ENCODE measurements at regions not wholly inside any gene's neighbourhood (a gene's known extent, or its start where the extent isn't known, plus 50 kb on each side); places are given as distances from the start of the nearest gene placed in this dataset.

DNA sequence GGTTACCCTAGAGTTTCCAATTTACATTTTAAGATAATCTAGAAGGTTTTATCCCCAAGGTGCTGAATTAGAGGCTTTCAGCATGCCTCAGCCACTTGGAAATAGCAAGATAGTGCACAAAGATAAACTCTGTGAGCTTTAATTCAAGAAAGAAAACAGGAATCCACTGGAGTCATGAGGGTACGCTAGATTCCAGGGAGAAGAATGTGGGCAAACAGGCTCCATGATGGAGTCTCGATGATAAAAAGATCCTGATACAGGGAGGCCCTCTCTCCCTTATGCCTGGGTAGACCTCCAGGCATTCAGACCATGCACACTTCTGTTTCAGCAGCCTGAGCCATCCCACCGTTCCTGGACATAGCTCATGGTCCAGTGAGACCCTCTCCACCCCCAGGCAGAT is 344.6 kb upstream of the LCORL start:
- no peak for DNase-seq (ENCODE audit: low read depth in 2 of 3, low spot score in 2 of 3)

GRCh38 chr4:18343581-18343980 is 322.0 kb upstream of the LCORL start:
- no peak for DNase-seq (ENCODE audit: low read depth in 2 of 3, low spot score in 2 of 3)

- DNase-seq (ENCODE audit: low read depth in 2 of 3, low spot score in 2 of 3), result no peak
These were observed 321.3 kb upstream of the LCORL start for GRCh38 chr4:18342847-18343246.

GRCh38 chr4:18321956-18322530 is 300.5 kb upstream of the LCORL start:
- no peak for DNase-seq (ENCODE audit: low read depth in 2 of 3, low spot score in 2 of 3)

DNA sequence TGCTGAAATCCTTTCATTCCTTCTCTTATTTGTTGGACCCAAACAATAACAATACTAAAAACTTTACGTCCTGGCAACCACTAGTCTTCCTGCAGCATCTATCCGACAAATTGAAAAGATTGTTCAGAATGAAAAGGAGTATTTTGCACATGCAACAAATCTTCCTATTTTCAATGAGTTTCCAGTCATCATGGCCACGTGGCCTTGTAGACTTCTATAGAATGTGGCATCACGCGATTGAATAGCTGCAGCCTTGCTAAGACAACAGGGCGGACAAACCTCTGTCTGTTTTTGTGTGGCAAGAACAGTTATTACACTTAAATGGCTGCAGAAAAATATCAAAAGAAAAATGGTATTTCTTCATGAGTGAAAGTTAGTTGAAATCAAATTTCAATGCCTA is 297.9 kb upstream of the LCORL start:
- no peak for DNase-seq (ENCODE audit: low read depth in 2 of 3, low spot score in 2 of 3)

GRCh38 chr4:18318682-18319388 is 297.3 kb upstream of the LCORL start:
- no peak for DNase-seq (ENCODE audit: low read depth in 2 of 3, low spot score in 2 of 3)

DNA sequence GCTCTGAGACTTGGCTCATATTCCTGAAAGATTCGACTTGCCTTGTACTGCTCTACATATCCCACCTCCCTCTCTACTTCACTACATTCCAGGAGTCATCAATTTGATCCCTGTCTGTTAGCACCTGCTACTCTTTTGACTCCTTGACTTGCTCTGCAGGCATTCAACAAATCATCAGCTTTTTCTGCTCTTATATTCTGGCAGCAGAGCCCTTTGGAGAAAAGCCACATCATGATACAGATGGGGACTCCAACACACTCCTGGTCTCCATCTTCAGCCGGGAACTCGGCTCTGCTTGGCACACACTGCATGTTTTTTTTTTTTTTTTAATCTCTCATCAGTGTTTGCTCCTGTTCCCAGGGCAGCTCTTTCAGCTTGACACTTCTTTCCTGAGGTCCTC is 293.2 kb upstream of the LCORL start:
- no peak for DNase-seq (ENCODE audit: low read depth in 2 of 3, low spot score in 2 of 3)

DNA sequence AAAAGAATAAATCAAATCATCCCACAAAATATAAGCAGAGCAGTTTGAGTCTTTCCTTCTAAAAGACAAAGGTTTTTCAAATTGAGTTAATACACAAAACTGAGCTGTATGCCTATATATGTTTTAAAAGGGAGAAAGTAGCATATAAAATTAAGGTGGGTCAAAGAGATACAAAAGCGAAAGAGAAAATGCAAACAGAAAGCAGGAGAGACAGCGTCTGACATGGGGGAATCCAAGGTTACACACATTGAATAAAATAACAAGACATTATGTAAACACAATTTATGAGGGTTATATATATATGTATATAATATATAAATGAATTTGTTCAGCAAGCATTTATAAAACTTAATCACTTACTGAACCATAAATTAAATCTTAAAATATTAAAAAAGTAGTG is 276.1 kb upstream of the LCORL start:
- no peak for DNase-seq (ENCODE audit: low read depth in 2 of 3, low spot score in 2 of 3)

DNA sequence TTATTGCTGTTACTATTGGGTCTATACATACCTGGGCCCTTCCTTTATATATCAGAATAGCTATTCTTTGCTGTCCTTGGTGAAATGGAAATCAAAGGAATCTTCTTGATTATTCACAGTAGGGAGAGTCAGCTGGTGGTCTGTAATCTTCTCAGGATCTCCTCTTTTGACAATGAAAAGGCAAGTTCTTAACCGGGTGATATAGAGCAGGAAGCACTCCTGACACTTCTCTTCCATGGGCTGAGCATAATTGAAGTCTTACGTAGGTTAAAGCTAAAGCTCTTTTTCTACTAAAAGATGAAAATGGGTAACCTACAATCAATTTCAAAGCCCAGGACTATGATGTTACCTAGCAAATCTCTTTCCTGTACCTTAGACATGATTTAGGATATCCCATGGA is 274.9 kb upstream of the LCORL start:
- DNase-seq (ENCODE audit: low read depth in 2 of 3, low spot score in 2 of 3), result no peak

GRCh38 chr4:18294846-18295245 is 273.3 kb upstream of the LCORL start:
- DNase-seq (ENCODE audit: low read depth in 2 of 3, low spot score in 2 of 3), result no peak

GRCh38 chr4:18294021-18294420 is 272.5 kb upstream of the LCORL start:
- no peak for DNase-seq (ENCODE audit: low read depth in 2 of 3, low spot score in 2 of 3)

GRCh38 chr4:18292411-18292810 is 270.9 kb upstream of the LCORL start:
- DNase-seq (ENCODE audit: low read depth in 2 of 3, low spot score in 2 of 3), result no peak

- DNase-seq (ENCODE audit: low read depth in 2 of 3, low spot score in 2 of 3), result no peak
These were observed 270.4 kb upstream of the LCORL start for GRCh38 chr4:18291981-18292380.

DNA sequence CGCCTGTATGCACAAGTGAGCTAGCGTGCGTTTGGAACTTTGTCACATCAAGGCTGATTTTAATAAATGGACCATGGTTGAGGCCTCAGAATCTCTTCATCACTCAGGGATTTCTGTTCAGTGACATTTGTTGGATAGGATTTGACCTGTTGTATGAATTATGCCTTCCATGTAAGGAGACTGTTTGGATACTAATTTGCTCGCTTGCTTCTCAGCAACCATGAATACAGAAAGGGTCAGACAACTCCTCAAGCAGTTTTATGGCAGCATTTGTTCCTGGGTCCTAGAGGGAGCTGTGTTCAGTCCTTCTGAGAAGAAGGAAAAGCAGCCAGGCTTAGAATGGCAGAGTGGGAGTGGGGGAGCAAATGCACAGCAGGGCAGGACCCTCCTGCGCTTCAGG is 269.7 kb upstream of the LCORL start:
- no peak for DNase-seq (ENCODE audit: low read depth in 2 of 3, low spot score in 2 of 3)

- DNase-seq (ENCODE audit: low read depth in 2 of 3, low spot score in 2 of 3), result no peak
These were observed 263.8 kb upstream of the LCORL start for GRCh38 chr4:18285357-18285756.

DNA sequence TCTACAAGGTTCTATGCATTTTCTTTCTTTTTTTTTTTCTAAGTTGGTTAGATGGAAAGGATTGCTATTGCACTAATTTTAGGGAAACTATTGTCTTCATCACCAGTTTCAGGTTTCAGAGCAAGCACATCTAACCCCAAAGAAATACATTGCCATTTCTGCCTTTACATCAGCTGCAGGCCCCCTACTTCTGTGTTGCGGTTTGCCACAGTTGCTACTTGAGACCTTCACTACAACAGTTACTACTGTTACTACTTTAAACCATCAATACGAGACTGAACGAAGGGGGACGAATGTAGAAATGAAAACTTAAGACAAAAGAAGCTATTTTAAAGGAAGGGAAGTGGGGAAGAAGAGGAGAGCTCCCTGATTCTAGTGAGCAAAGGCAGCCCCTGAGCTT is 256.7 kb upstream of the LCORL start:
- no peak for DNase-seq (ENCODE audit: low read depth in 2 of 3, low spot score in 2 of 3)

DNA sequence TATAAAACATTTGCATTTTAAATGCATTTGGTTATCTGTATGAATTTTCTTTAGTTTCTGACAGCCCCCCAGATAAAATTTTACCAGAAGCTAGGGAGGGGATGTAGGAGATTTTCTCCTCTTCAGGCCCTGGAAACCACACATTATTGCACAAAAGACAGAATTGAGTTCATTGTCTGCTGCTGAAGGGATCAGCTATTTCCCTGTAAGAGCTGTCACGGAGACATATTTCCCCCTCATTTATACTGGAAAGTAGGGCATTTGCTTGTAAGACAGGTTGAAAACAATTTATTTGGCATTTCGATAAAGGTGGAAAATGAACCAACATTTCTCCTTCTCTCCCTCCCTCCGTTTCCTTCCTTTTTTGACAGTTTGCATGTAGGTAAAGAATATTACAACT is 241.3 kb upstream of the LCORL start:
- no peak for DNase-seq (ENCODE audit: low read depth in 2 of 3, low spot score in 2 of 3)

DNA sequence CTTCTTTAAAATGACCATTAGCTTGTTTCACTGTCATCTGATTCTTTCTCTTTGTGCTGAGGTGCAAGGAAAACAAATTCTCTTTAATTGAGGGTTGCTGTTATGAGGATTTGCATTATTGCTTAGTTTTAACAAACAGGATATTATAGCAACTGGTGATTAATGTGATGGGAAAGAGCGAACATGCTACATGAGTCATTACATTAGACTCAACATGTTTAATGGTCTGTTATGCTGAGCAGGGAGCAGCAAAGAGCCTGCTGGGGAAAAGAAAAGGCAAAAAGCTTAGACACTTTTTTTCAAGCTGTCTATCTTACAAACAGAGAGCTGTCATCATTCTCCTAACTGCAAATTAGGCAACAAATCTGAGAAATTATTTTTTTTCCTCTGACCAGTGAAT is 230.5 kb upstream of the LCORL start:
- no peak for DNase-seq (ENCODE audit: low read depth in 2 of 3, low spot score in 2 of 3)

DNA sequence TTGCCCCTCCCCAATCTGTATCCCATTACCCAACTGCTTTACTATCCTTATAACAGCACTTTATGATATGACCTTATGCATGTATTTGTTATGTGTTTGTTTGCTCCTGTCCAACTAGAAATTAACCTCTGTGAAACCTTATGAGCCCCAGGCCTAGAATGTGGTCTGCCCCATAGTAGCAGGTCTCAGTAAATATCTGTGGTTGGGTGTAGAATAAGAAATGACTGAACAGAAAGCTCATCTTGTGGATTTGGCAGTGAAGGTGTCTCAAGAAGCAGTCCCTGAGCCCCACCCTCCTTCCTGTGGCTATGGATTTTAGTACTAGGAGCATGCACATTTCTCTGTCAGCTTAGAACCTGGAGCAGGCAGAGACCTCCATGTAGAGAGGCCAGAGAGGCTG is 229.0 kb upstream of the LCORL start:
- DNase-seq (ENCODE audit: low read depth in 2 of 3, low spot score in 2 of 3), result no peak

DNA sequence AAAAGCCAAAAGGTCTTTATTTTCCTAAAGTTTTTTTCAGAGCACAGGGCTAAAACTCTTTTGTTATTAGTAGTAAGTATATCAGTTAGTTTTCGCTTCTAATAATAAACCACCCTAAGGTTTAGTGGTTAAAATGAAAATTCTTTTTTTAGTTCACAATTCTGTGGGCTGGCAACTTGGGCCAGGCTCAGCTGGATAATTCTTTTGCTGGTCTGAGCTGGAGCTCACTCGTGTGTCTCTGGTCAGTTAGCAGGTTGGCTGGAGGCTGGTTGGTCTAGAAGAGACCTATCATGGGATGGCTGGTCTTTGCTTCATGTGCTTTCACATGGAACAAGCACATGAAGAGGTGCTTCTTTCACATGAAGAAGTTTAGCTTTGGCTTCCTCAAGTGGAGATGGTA is 227.1 kb upstream of the LCORL start:
- DNase-seq (ENCODE audit: low read depth in 2 of 3, low spot score in 2 of 3), result no peak

DNA sequence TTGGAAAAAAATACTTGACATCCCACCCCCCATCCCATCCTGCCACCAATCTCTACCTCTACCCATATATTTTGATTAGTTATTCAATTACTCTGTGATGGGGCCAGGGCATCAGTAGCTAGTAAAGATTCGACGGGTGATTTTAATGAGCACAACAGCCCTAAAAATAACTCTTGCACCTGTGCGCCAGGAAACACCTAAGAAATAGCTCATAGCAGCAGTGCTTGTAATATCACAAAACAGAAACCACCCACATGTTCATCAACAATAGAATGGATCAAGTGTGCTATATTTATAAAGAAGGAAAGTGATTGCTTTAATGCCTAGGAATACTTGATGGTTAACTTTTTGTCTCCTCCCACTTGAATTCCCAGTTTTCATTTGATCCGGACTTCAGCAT is 225.6 kb upstream of the LCORL start:
- no peak for DNase-seq (ENCODE audit: low read depth in 2 of 3, low spot score in 2 of 3)

- no peak for DNase-seq (ENCODE audit: low read depth in 2 of 3, low spot score in 2 of 3)
These were observed 221.6 kb upstream of the LCORL start for GRCh38 chr4:18242919-18243693.

DNA sequence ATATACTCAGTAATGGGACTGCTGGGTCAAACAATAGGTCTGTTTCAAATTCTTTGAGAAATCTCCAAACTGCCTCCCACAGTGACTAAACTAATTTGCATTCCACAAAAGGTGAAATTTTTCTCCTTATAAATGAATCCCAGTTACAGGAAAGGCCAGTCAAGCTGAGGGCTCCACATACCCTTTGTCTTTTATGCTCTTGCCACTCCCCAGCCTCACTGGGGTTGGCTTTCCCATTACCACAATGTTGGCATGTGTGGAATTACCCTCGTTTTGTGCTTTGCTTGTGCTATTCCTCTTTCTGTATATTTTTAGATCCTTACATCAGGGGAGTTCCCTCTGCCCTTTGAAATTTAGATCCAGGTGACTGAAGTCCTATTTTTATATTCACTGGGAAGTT is 220.2 kb upstream of the LCORL start:
- no peak for DNase-seq (ENCODE audit: low read depth in 2 of 3, low spot score in 2 of 3)
